ENCODE measurements at regions not wholly inside any gene's neighbourhood (a gene's known extent, or its start where the extent isn't known, plus 50 kb on each side); places are given as distances from the start of the nearest gene placed in this dataset.
"Not testable (repeated sequence)": the region's sequence is repeated elsewhere in the genome, so short reads cannot be mapped to it uniquely, and the experiment has no call there.

GRCh38 chr22:40094485-40094884, 83.2 kb upstream of the TNRC6B start:
- DNase-seq: no peak

- not testable (repeated sequence) for DNase-seq
Measured at GRCh38 chr22:40099887-40100286, 77.8 kb upstream of the TNRC6B start.

GRCh38 chr22:40105755-40106154, 72.0 kb upstream of the TNRC6B start:
- DNase-seq: no peak

- no peak for DNase-seq
Measured at GRCh38 chr22:40107244-40107643, 70.5 kb upstream of the TNRC6B start.

GRCh38 chr22:40107851-40108378, 69.8 kb upstream of the TNRC6B start:
- DNase-seq: peak; percentile 34

- no peak for DNase-seq
Measured at GRCh38 chr22:40108396-40108795, 69.3 kb upstream of the TNRC6B start.

GRCh38 chr22:40108926-40109325, 68.8 kb upstream of the TNRC6B start:
- not testable (repeated sequence) for DNase-seq

GRCh38 chr22:40111451-40111850, 66.3 kb upstream of the TNRC6B start:
- DNase-seq: no peak

- no peak for DNase-seq
Measured at GRCh38 chr22:40112595-40112994, 65.1 kb upstream of the TNRC6B start.

GRCh38 chr22:40113696-40114095, 64.0 kb upstream of the TNRC6B start:
- no peak for DNase-seq

- no peak for DNase-seq
Measured at GRCh38 chr22:40114411-40114810, 63.3 kb upstream of the TNRC6B start.

- DNase-seq: peak; percentile 60
Measured at GRCh38 chr22:40116496-40117200, 61.1 kb upstream of the TNRC6B start.

GRCh38 chr22:40118979-40119378, 58.7 kb upstream of the TNRC6B start:
- DNase-seq: no peak

- no peak for DNase-seq
Measured at GRCh38 chr22:40120848-40121247, 56.9 kb upstream of the TNRC6B start.

GRCh38 chr22:40121461-40121860, 56.3 kb upstream of the TNRC6B start:
- no peak for DNase-seq

- no peak for DNase-seq
Measured at GRCh38 chr22:40122792-40123191, 54.9 kb upstream of the TNRC6B start.

GRCh38 chr22:40123387-40123786, 54.3 kb upstream of the TNRC6B start:
- DNase-seq: no peak

Measured in activated T-cell treated with anti-CD3 and anti-CD28 coated beads, Interleukin-2, amount 50 U/mL, for 1 hour (primary cell).